ENCODE measurements at regions not wholly inside any gene's neighbourhood (a gene's known extent, or its start where the extent isn't known, plus 50 kb on each side); places are given as distances from the start of the nearest gene placed in this dataset.

GRCh38 chrY:7204456-7204855, 292.9 kb upstream of the AMELY start:
- no peak for DNase-seq (ENCODE audit: low spot score)

GRCh38 chrY:7182591-7182990, 271.0 kb upstream of the AMELY start:
- no peak for DNase-seq (ENCODE audit: low spot score)

GRCh38 chrY:7177631-7178030, 266.1 kb upstream of the AMELY start:
- no peak for DNase-seq (ENCODE audit: low spot score)

- DNase-seq (ENCODE audit: low spot score), result no peak
Measured at GRCh38 chrY:7169475-7169874, 257.9 kb upstream of the AMELY start.

GRCh38 chrY:7141477-7141876, 229.9 kb upstream of the AMELY start:
- DNase-seq (ENCODE audit: low spot score), result no peak
